HG02642 (cell line): ENCODE measurements at regions not wholly inside any gene's neighbourhood (a gene's known extent, or its start where the extent isn't known, plus 50 kb on each side); places are given as distances from the start of the nearest gene placed in this dataset.
A peak's percentile ranks its signal among the peaks of the same experiment; 100 is the strongest.

ENCODE experiments used
- ATAC-seq: cut with Tn5 transposase; IDR thresholded peaks from one replicate; pipeline ENCODE4 v1.9.1; 2021; ENCODE audit warnings: mild to moderate bottlenecking; ENCODE audit not compliant: unreplicated experiment, poor library complexity

- no peak for ATAC-seq
Observed at GRCh38 chr3:104796556-104796955, 570.2 kb upstream of the ALCAM start.

- ATAC-seq, result no peak
Observed at GRCh38 chr3:104805042-104805441, 561.7 kb upstream of the ALCAM start.

GRCh38 chr3:104805508-104805907, 561.2 kb upstream of the ALCAM start:
- no peak for ATAC-seq

- no peak for ATAC-seq
Observed at GRCh38 chr3:104810896-104811295, 555.8 kb upstream of the ALCAM start.

- no peak for ATAC-seq
Observed at GRCh38 chr3:104816008-104816407, 550.7 kb upstream of the ALCAM start.

GRCh38 chr3:104816716-104817115, 550.0 kb upstream of the ALCAM start:
- ATAC-seq, result no peak

GRCh38 chr3:104819333-104819732, 547.4 kb upstream of the ALCAM start:
- ATAC-seq, result no peak

GRCh38 chr3:104820959-104821358, 545.8 kb upstream of the ALCAM start:
- no peak for ATAC-seq

GRCh38 chr3:104825116-104825515, 541.6 kb upstream of the ALCAM start:
- ATAC-seq, result no peak

- ATAC-seq, result no peak
Observed at GRCh38 chr3:104831071-104831470, 535.6 kb upstream of the ALCAM start.

GRCh38 chr3:104832530-104832929, 534.2 kb upstream of the ALCAM start:
- no peak for ATAC-seq

- ATAC-seq, result no peak
Observed at GRCh38 chr3:104835376-104835775, 531.3 kb upstream of the ALCAM start.

- ATAC-seq, result no peak
Observed at GRCh38 chr3:104846270-104846669, 520.4 kb upstream of the ALCAM start.

- ATAC-seq, result no peak
Observed at GRCh38 chr3:104849070-104849469, 517.6 kb upstream of the ALCAM start.

GRCh38 chr3:104854468-104854867, 512.2 kb upstream of the ALCAM start:
- no peak for ATAC-seq

GRCh38 chr3:104855702-104856101, 511.0 kb upstream of the ALCAM start:
- ATAC-seq, result no peak

GRCh38 chr3:104856741-104857140, 510.0 kb upstream of the ALCAM start:
- ATAC-seq, result no peak

- ATAC-seq, result no peak
Observed at GRCh38 chr3:104868291-104868690, 498.4 kb upstream of the ALCAM start.

- ATAC-seq, result no peak
Observed at GRCh38 chr3:104870276-104870675, 496.4 kb upstream of the ALCAM start.

GRCh38 chr3:104873331-104873730, 493.4 kb upstream of the ALCAM start:
- no peak for ATAC-seq

GRCh38 chr3:104878395-104878794, 488.3 kb upstream of the ALCAM start:
- no peak for ATAC-seq

- no peak for ATAC-seq
Observed at GRCh38 chr3:104879919-104880318, 486.8 kb upstream of the ALCAM start.

GRCh38 chr3:104885214-104885814, 481.4 kb upstream of the ALCAM start:
- peak; percentile 61 for ATAC-seq
